ENCODE measurements at regions not wholly inside any gene's neighbourhood (a gene's known extent, or its start where the extent isn't known, plus 50 kb on each side); places are given as distances from the start of the nearest gene placed in this dataset.
"Not testable (repeated sequence)": the region's sequence is repeated elsewhere in the genome, so short reads cannot be mapped to it uniquely, and the experiment has no call there.

DNA sequence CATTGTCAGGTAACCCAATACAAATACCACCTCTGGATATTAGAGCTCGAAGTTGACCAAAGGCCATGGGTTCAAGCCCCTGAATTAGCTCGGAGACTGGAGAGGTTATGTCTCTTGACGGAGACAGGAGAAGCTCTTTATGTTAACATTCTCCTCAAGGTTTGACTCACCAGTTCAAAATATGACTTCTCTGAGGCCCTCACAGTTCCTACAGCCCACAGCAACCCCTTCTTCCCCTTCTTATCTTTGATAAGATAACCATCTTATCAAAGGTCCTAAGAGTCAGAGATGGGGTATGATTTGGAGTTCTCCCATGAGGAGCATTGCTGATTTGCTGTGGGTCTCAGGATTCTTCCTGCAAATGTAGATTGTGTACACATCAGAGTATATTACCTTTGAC lies 246.6 kb downstream of the UBE2NL start:
- TF ChIP-seq, protein P1, sequence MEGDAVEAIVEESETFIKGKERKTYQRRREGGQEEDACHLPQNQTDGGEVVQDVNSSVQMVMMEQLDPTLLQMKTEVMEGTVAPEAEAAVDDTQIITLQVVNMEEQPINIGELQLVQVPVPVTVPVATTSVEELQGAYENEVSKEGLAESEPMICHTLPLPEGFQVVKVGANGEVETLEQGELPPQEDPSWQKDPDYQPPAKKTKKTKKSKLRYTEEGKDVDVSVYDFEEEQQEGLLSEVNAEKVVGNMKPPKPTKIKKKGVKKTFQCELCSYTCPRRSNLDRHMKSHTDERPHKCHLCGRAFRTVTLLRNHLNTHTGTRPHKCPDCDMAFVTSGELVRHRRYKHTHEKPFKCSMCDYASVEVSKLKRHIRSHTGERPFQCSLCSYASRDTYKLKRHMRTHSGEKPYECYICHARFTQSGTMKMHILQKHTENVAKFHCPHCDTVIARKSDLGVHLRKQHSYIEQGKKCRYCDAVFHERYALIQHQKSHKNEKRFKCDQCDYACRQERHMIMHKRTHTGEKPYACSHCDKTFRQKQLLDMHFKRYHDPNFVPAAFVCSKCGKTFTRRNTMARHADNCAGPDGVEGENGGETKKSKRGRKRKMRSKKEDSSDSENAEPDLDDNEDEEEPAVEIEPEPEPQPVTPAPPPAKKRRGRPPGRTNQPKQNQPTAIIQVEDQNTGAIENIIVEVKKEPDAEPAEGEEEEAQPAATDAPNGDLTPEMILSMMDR (IDR thresholded peaks at IDR 0.05; ENCODE audit: insufficient read depth, low read length, poor library complexity, severe bottlenecking), result not testable (repeated sequence)
- not testable (repeated sequence) for TF ChIP-seq EZH2phosphoT487 (conservative IDR thresholded peaks at IDR 0.05; ENCODE audit: low read length)

Measured in SU-DHL-6 (cell line).